A673 (cell line): ENCODE measurements at regions not wholly inside any gene's neighbourhood (a gene's known extent, or its start where the extent isn't known, plus 50 kb on each side); places are given as distances from the start of the nearest gene placed in this dataset.
A peak's percentile ranks its signal among the peaks of the same experiment; 100 is the strongest.

Experiments used
- BruUV-seq: library from RNA; stranded (reverse); fragments of 400-500 nt; replicated peaks from 2 replicates; lab custom pipeline; 2021; lab: Mats Ljungman, UMichigan
- CTCF ChIA-PET: fragments of 300-600 bp; sonication (Branson Sonifier 250); formaldehyde crosslinking; loops from one replicate; lab custom pipeline; 2022; ENCODE audit warnings: antibody characterized with exemption; lab: Charles Lee
- POLR2A ChIA-PET: fragments of 300-600 bp; sonication (Branson Sonifier 250); formaldehyde crosslinking; loops from one replicate; lab custom pipeline; 2022; ENCODE audit warnings: antibody characterized with exemption; ENCODE audit not compliant: low non-redundant PET; lab: Charles Lee
- DNase-seq: peaks from one replicate; pipeline ENCODE4 v3.0.0-alpha.2; 2015; ENCODE audit warnings: low spot score
- H3K27ac ChIP-seq: fragments of 200-600 bp; sonication (generic); 2 replicates; pipeline ENCODE4 v1.5.1; 2016; ENCODE audit warnings: mixed run types, low read depth, mild to moderate bottlenecking, mixed read lengths, antibody characterized with exemption, low read length; ENCODE audit not compliant: poor library complexity, severe bottlenecking
- H3K27me3 ChIP-seq: fragments of 200-600 bp; sonication (generic); replicated peaks from 2 replicates; pipeline ENCODE4 v1.6.1; 2017; ENCODE audit warnings: mixed run types, low read depth, mild to moderate bottlenecking, mixed read lengths, antibody characterized with exemption, low read length; ENCODE audit not compliant: insufficient read depth, poor library complexity
- H3K36me3 ChIP-seq: fragments of 200-600 bp; sonication (generic); 2 replicates; pipeline ENCODE4 v1.6.1; 2016; ENCODE audit warnings: mixed run types, mild to moderate bottlenecking, mixed read lengths, antibody characterized with exemption, low read length; ENCODE audit not compliant: insufficient read depth, poor library complexity, severe bottlenecking
- H3K4me1 ChIP-seq: fragments of 200-600 bp; sonication (generic); 2 replicates; pipeline ENCODE4 v1.6.1; 2017; ENCODE audit warnings: mixed run types, mild to moderate bottlenecking, mixed read lengths, antibody characterized with exemption, low read length; ENCODE audit not compliant: insufficient read depth, poor library complexity, severe bottlenecking
- H3K4me3 ChIP-seq: fragments of 200-600 bp; sonication (generic); 2 replicates; pipeline ENCODE4 v1.5.1; 2016; ENCODE audit warnings: low read depth, mixed run types, mild to moderate bottlenecking, mixed read lengths, low read length; ENCODE audit not compliant: poor library complexity, severe bottlenecking
- H3K9me3 ChIP-seq: fragments of 200-600 bp; sonication (generic); 2 replicates; pipeline ENCODE4 v1.6.1; 2016; ENCODE audit warnings: mixed run types, low read depth, mild to moderate bottlenecking, mixed read lengths, antibody characterized with exemption, low read length; ENCODE audit not compliant: poor library complexity, severe bottlenecking
- CTCF ChIP-seq: fragments of 300-800, 200-600 bp; sonication (generic); conservative IDR thresholded peaks from 2 replicates; pipeline ENCODE4 v1.5.1; 2017; ENCODE audit warnings: low read depth, mild to moderate bottlenecking, antibody characterized with exemption, low read length, moderate library complexity, mixed read lengths
- EZH2 ChIP-seq: fragments of 200-600 bp; sonication (generic); IDR thresholded peaks from 2 replicates; pipeline ENCODE4 v1.6.1; 2017; ENCODE audit warnings: borderline replicate concordance, low read depth, mild to moderate bottlenecking, mixed read lengths, antibody characterized with exemption, low read length; ENCODE audit not compliant: poor library complexity, severe bottlenecking
- intact Hi-C: fragments of 100-400 bp; cut with micrococcal nuclease; formaldehyde crosslinking; loops from one replicate; pipeline ENCODE4 v1.10.0; 2022; ENCODE audit not compliant: unreplicated experiment

DNA sequence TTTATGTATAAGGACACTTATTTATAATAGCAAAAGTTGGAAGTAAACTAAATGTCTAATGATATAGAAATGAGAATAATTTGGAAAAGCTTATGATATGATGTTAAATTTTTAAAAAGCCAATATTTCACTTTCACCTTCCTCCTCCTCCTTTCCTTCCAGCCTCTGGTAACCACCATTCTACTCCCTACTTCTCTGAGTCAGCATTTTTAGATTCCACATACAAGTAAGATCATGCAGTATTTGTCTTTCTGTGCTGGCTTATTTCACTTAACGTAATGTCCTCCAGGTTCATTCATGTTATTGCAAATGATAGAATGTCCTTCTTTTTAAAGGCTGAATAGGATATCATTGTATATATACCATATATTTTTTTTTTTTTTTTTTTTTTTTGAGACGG lies 180.2 kb downstream of the RNF144B start:
- BruUV-seq, result no TSS peak
- H3K4me1 ChIP-seq, result no peaks in the 10 kb centered on the region
- H3K4me3 ChIP-seq, result no peak overlapping the region
- H3K36me3 ChIP-seq, result no peaks in the 10 kb centered on the region
- TF ChIP-seq CTCF (no peak), EZH2 (no peak)
- no peak overlapping the region for H3K27ac ChIP-seq
- DNase-seq, result no peak
- POLR2A ChIA-PET, result no interaction called here
- intact Hi-C loops, result no loop called here
- no peaks in the 10 kb centered on the region for H3K9me3 ChIP-seq
- CTCF ChIA-PET, result no interaction called here
- H3K27me3 ChIP-seq, result no peaks in the 10 kb centered on the region

GRCh38 chr6:18577491-18577890 lies 190.3 kb downstream of the RNF144B start:
- H3K27me3 ChIP-seq, result no peaks in the 10 kb centered on the region
- intact Hi-C loops, result no loop called here
- CTCF ChIA-PET, result no interaction called here

GRCh38 chr6:18579166-18579565 lies 192.0 kb downstream of the RNF144B start:
- Histone ChIP-seq H3K4me1 (peaks cover 30% of the 10 kb centered on the region), H3K9me3 (no peaks in the 10 kb centered on the region), H3K4me3 (no peak overlapping the region), H3K27ac (peak overlapping the region; percentile 80), H3K27me3 (no peaks in the 10 kb centered on the region), H3K36me3 (no peaks in the 10 kb centered on the region)
- POLR2A ChIA-PET, result no interaction called here
- BruUV-seq, result no TSS peak
- DNase-seq, result no peak
- intact Hi-C loops, result no loop called here
- CTCF ChIA-PET, result no interaction called here
- TF ChIP-seq EZH2, result no peak
- no peak for TF ChIP-seq CTCF

More at GRCh38 chr6:18577491-18577890, 190.3 kb downstream of the RNF144B start:
- BruUV-seq, result no TSS peak
- TF ChIP-seq EZH2 (no peak), CTCF (no peak)
- DNase-seq, result no peak
- H3K9me3 ChIP-seq, result no peaks in the 10 kb centered on the region
- peaks cover 29% of the 10 kb centered on the region for H3K4me1 ChIP-seq
- no peaks in the 10 kb centered on the region for H3K36me3 ChIP-seq
- no peak overlapping the region for H3K4me3 ChIP-seq
- POLR2A ChIA-PET, result no interaction called here
- H3K27ac ChIP-seq, result no peak overlapping the region
